ENCODE measurements at regions not wholly inside any gene's neighbourhood (a gene's known extent, or its start where the extent isn't known, plus 50 kb on each side); places are given as distances from the start of the nearest gene placed in this dataset.
A peak's percentile ranks its signal among the peaks of the same experiment; 100 is the strongest.

- ATAC-seq, result no peak
- intact Hi-C loops (cut with DNase I), result no loop called here
- Histone ChIP-seq H3K9me3 (no peaks in the 10 kb centered on the region), H3K4me3 (no peak overlapping the region), H3K36me3 (no peaks in the 10 kb centered on the region), H3K27me3 (no peaks in the 10 kb centered on the region), H3K27ac (no peak overlapping the region), H3K4me1 (no peaks in the 10 kb centered on the region)
- TF ChIP-seq, protein P1, sequence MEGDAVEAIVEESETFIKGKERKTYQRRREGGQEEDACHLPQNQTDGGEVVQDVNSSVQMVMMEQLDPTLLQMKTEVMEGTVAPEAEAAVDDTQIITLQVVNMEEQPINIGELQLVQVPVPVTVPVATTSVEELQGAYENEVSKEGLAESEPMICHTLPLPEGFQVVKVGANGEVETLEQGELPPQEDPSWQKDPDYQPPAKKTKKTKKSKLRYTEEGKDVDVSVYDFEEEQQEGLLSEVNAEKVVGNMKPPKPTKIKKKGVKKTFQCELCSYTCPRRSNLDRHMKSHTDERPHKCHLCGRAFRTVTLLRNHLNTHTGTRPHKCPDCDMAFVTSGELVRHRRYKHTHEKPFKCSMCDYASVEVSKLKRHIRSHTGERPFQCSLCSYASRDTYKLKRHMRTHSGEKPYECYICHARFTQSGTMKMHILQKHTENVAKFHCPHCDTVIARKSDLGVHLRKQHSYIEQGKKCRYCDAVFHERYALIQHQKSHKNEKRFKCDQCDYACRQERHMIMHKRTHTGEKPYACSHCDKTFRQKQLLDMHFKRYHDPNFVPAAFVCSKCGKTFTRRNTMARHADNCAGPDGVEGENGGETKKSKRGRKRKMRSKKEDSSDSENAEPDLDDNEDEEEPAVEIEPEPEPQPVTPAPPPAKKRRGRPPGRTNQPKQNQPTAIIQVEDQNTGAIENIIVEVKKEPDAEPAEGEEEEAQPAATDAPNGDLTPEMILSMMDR (IDR thresholded peaks at IDR 0.05), result no peak
- DNase-seq, result no peak
Observed at GRCh38 chr14:30290001-30290400, 269.0 kb upstream of the G2E3 start.

- Histone ChIP-seq H3K27me3 (no peaks in the 10 kb centered on the region), H3K4me3 (no peak overlapping the region), H3K9me3 (no peaks in the 10 kb centered on the region), H3K36me3 (no peaks in the 10 kb centered on the region), H3K27ac (no peak overlapping the region), H3K4me1 (no peaks in the 10 kb centered on the region)
- ATAC-seq (no peak), DNase-seq (no peak)
- TF ChIP-seq, protein P1 (IDR thresholded peaks at IDR 0.05), result no peak
- intact Hi-C loops (cut with DNase I), result no loop called here
Observed at GRCh38 chr14:30291216-30291615, 267.7 kb upstream of the G2E3 start.

DNA sequence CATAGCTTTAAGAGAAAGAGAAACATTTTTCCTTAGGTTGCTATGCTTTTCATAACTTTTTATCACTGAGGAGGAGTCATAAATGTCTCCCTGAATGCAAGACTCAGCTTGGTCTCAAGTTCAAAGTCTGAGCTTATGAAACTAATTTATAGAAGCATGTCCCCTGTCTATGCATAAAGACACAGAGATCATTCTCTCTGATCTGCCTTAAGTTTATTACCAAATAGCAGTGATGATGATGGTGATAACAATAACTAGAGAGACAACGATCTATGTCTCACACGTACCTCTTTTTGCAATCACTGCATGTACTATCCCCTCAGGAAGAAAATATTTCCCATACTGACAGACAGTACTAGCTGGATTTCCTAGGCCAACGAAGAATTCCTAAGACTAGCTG lies 266.4 kb upstream of the G2E3 start:
- intact Hi-C loops (cut with DNase I), result no loop called here

GRCh38 chr14:30295980-30296379 lies 263.0 kb upstream of the G2E3 start:
- Histone ChIP-seq H3K4me1 (no peaks in the 10 kb centered on the region), H3K27me3 (no peaks in the 10 kb centered on the region), H3K27ac (no peak overlapping the region), H3K4me3 (no peak overlapping the region), H3K9me3 (no peaks in the 10 kb centered on the region), H3K36me3 (no peaks in the 10 kb centered on the region)
- ATAC-seq (peak; percentile 88), DNase-seq (peak in 3 of 4 donors; percentile 26 to 51 (median 41))
- TF ChIP-seq, protein P1 (IDR thresholded peaks at IDR 0.05), result no peak
- intact Hi-C loops (cut with DNase I), result no loop called here

More for the DNA sequence above, 266.4 kb upstream of the G2E3 start:
- H3K27me3 ChIP-seq, result no peaks in the 10 kb centered on the region
- DNase-seq (no peak), ATAC-seq (no peak)
- H3K36me3 ChIP-seq, result no peaks in the 10 kb centered on the region
- no peak overlapping the region for H3K4me3 ChIP-seq
- no peaks in the 10 kb centered on the region for H3K4me1 ChIP-seq
- no peaks in the 10 kb centered on the region for H3K9me3 ChIP-seq
- TF ChIP-seq, protein P1 (IDR thresholded peaks at IDR 0.05), result no peak
- H3K27ac ChIP-seq, result no peak overlapping the region

DNA sequence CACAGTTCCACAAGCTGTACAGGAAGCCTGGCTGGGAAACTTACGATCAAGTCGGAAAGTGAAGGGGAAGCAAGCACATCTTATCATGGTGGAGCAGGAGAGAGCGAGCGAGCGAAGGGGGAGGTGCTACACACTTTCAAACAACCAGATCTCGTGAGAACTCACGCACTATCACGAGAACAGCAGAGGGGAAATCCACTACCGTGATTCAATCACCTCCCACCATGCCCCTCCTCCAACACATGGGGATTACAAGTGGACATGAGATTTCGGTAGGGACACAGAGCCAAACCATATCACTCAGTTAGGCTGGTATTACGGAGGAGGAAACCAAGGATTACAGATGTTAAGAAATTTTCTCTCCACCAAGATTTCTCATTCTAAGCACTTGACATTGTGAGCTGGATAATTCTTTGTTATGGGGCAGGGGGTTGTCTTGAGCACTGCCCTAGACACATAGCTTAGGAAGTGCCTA lies 262.0 kb upstream of the G2E3 start:
- Histone ChIP-seq H3K27me3 (no peaks in the 10 kb centered on the region), H3K36me3 (no peaks in the 10 kb centered on the region), H3K4me1 (no peaks in the 10 kb centered on the region), H3K9me3 (no peaks in the 10 kb centered on the region), H3K27ac (no peak overlapping the region), H3K4me3 (no peak overlapping the region)
- DNase-seq (no peak), ATAC-seq (no peak)
- TF ChIP-seq, protein P1 (IDR thresholded peaks at IDR 0.05), result no peak
- intact Hi-C loops (cut with DNase I), result no loop called here

All from left lung (tissue), 4 donors.